ENCODE measurements at regions not wholly inside any gene's neighbourhood (a gene's known extent, or its start where the extent isn't known, plus 50 kb on each side); places are given as distances from the start of the nearest gene placed in this dataset.
"Not testable (repeated sequence)": the region's sequence is repeated elsewhere in the genome, so short reads cannot be mapped to it uniquely, and the experiment has no call there.

- no peak for DNase-seq
Observed at GRCh38 chr6:21773576-21773968, 180.0 kb downstream of the SOX4 start.

GRCh38 chr6:21777846-21778245 is 184.3 kb downstream of the SOX4 start:
- no peak for DNase-seq

- no peak for DNase-seq
Observed at GRCh38 chr6:21780141-21780540, 186.6 kb downstream of the SOX4 start.

- DNase-seq, result no peak
Observed at GRCh38 chr6:21780679-21781078, 187.1 kb downstream of the SOX4 start.

- DNase-seq, result no peak
Observed at GRCh38 chr6:21781128-21781527, 187.6 kb downstream of the SOX4 start.

- no peak for DNase-seq
Observed at GRCh38 chr6:21785164-21785563, 191.6 kb downstream of the SOX4 start.

- DNase-seq, result no peak
Observed at GRCh38 chr6:21791056-21791455, 197.5 kb downstream of the SOX4 start.

GRCh38 chr6:21791581-21791980 is 198.0 kb downstream of the SOX4 start:
- DNase-seq, result no peak

GRCh38 chr6:21792177-21792576 is 198.6 kb downstream of the SOX4 start:
- no peak for DNase-seq

GRCh38 chr6:21796979-21797378 is 203.4 kb downstream of the SOX4 start:
- DNase-seq, result not testable (repeated sequence)

GRCh38 chr6:21798468-21798867 is 204.9 kb downstream of the SOX4 start:
- no peak for DNase-seq

GRCh38 chr6:21800330-21800729 is 206.8 kb downstream of the SOX4 start:
- DNase-seq, result no peak

GRCh38 chr6:21800948-21801438 is 207.4 kb downstream of the SOX4 start:
- no peak for DNase-seq

- no peak for DNase-seq
Observed at GRCh38 chr6:21801446-21802174, 208.1 kb downstream of the SOX4 start.

GRCh38 chr6:21802175-21802822 is 208.7 kb downstream of the SOX4 start:
- no peak for DNase-seq

- no peak for DNase-seq
Observed at GRCh38 chr6:21804941-21805610, 211.5 kb downstream of the SOX4 start.

GRCh38 chr6:21807299-21808044 is 213.9 kb downstream of the SOX4 start:
- DNase-seq, result no peak

- no peak for DNase-seq
Observed at GRCh38 chr6:21808045-21808470, 214.5 kb downstream of the SOX4 start.

GRCh38 chr6:21808551-21809242 is 215.1 kb downstream of the SOX4 start:
- DNase-seq, result no peak

GRCh38 chr6:21811484-21811883 is 217.9 kb downstream of the SOX4 start:
- DNase-seq, result no peak

GRCh38 chr6:21816231-21816630 is 222.7 kb downstream of the SOX4 start:
- no peak for DNase-seq

GRCh38 chr6:21820442-21820841 is 226.9 kb downstream of the SOX4 start:
- no peak for DNase-seq

GRCh38 chr6:21823371-21823770 is 229.8 kb downstream of the SOX4 start:
- no peak for DNase-seq
